Heart right ventricle (tissue), 16 donors: ENCODE measurements at regions not wholly inside any gene's neighbourhood (a gene's known extent, or its start where the extent isn't known, plus 50 kb on each side); places are given as distances from the start of the nearest gene placed in this dataset.

Experiments
- ATAC-seq, 8 donors: fragments of 200-7000 bp; cut with Tn5 transposase; one replicate each; pipeline ENCODE4 v1.9.1; 2020; ENCODE audit warnings: mild to moderate bottlenecking in 8 of 8, moderate library complexity in 8 of 8, moderate number of reproducible peaks in 1 of 8
- DNase-seq, 2 donors: peaks; one replicate each; pipeline ENCODE4 v3.0.0-alpha.2; 2020
- H3K27ac ChIP-seq, 10 donors: fragments of 200-600 bp; sonication (generic) in 2 of 10; one replicate each; pipeline versions ENCODE4 v1.5.0 to v1.8.0; 2020 to 2022; ENCODE audit warnings: mild to moderate bottlenecking in 3 of 10
- H3K27me3 ChIP-seq, 7 donors: fragments of 200-600 bp; one replicate each; pipeline ENCODE4 v1.8.0; 2021 to 2022; ENCODE audit warnings: mild to moderate bottlenecking in 2 of 7
- H3K36me3 ChIP-seq, 9 donors: fragments of 200-600 bp; sonication (generic) in 1 of 9; one replicate each; pipeline versions ENCODE4 v1.5.0 to v1.8.0; 2020 to 2022; ENCODE audit warnings: mild to moderate bottlenecking in 2 of 9
- H3K4me1 ChIP-seq, 9 donors: fragments of 200-600 bp; sonication (generic) in 1 of 9; one replicate each; pipeline versions ENCODE4 v1.5.0 to v1.8.0; 2020 to 2022; ENCODE audit warnings: mild to moderate bottlenecking in 4 of 9
- H3K4me3 ChIP-seq, 10 donors: fragments of 200-600 bp; sonication (generic) in 2 of 10; one replicate each; pipeline versions ENCODE4 v1.5.0 to v1.8.0; 2020 to 2022; ENCODE audit warnings: mild to moderate bottlenecking in 7 of 10, moderate library complexity in 2 of 10
- H3K9me3 ChIP-seq, 11 donors: fragments of 200-600 bp in 10 of 11; sonication (generic) in 2 of 11; one replicate each; pipeline versions ENCODE4 v1.5.0 to v1.8.0; 2013 to 2022; ENCODE audit warnings: mild to moderate bottlenecking in 2 of 11, control low read depth in 1 of 11, moderate library complexity in 1 of 11
- WGBS, 2 donors: extraction: QIAGEN DNeasy Blood & Tissue Kit; methylation state at CpG; one replicate each; pipeline ENCODE4 v1.1.7; 2013; ENCODE audit warnings: inconsistent platforms in 1 of 2; 5-methylcytosine and 5-hydroxymethylcytosine counted together
- intact Hi-C, 10 donors: fragments of 100-400 bp; cut with DNase I; formaldehyde crosslinking; loops; one replicate each; pipeline versions ENCODE4 v1.11.1 to v1.14.2; 2022
- TF ChIP-seq, protein P1 (sequence below), 9 donors: fragments of 200-600 bp; sonication (generic) in 2 of 9; IDR thresholded peaks; one replicate each; pipeline versions ENCODE4 v1.5.0 to v1.8.0; 2021 to 2022; ENCODE audit warnings: antibody characterized with exemption in 9 of 9, mild to moderate bottlenecking in 5 of 9, moderate library complexity in 1 of 9
- donor health status: Arrhythmogenic right ventricular cardiomyopathy.
- donor health status: ischemic (EF 13 %, LVEDD 7.1; RV severe dilation, severe dysfunction).
- donor health status: healthy with polysubstance abuse.
- donor health status: DM: no; HTN: yes; CAD: no.
- donor health status: DM: no; HTN: no; CAD: no.
- donor health status: ischemic (EF 25% LVEDD 6.9; RV normal size, moderate dysfunction).
- donor health status: ischemic (EF 25% LVEDD 5.7; RV mildly dilated, moderate dysfunction).
- donor health status: healthy.
- donor health status: DM: yes; HTN: yes; CAD: no.
- donor health status: Ischemic cardiomyopathy.
- donor health status: ischemic (EF 35%, LVEDD 5.7; RV mildly dilated, moderate dysfunction).
- donor health status: nonischemic (EF 11% LVEDD 7.7; RV severe dilation, severe dysfunction).
- donor health status: DM: yes; HTN: yes; CAD: no.
- donor health status: PGD.
- donor health status: ischemic (EF 29% LVEDD 5.4; RV normal size, mild dysfunction).
- donor health status: nonischemic (EF 23%, LVEDD 6.1; RV moderate dilation, normal function).

GRCh38 chr12:23333938-23334337 lies 615.5 kb downstream of the SOX5 start:
- Histone ChIP-seq H3K4me1 (no peaks in the 10 kb centered on the region), H3K27ac (no peak overlapping the region), H3K4me3 (no peak overlapping the region), H3K27me3 (no peaks in the 10 kb centered on the region), H3K9me3 (peaks cover 0 to 10% (median 0%) of the 10 kb centered on the region in 11 donors), H3K36me3 (no peaks in the 10 kb centered on the region)
- ATAC-seq (no peak), DNase-seq (no peak)
- 78 to 85% methylated on average over 2 of the region's 2 CpGs for WGBS, 2 donors
- TF ChIP-seq, protein P1, sequence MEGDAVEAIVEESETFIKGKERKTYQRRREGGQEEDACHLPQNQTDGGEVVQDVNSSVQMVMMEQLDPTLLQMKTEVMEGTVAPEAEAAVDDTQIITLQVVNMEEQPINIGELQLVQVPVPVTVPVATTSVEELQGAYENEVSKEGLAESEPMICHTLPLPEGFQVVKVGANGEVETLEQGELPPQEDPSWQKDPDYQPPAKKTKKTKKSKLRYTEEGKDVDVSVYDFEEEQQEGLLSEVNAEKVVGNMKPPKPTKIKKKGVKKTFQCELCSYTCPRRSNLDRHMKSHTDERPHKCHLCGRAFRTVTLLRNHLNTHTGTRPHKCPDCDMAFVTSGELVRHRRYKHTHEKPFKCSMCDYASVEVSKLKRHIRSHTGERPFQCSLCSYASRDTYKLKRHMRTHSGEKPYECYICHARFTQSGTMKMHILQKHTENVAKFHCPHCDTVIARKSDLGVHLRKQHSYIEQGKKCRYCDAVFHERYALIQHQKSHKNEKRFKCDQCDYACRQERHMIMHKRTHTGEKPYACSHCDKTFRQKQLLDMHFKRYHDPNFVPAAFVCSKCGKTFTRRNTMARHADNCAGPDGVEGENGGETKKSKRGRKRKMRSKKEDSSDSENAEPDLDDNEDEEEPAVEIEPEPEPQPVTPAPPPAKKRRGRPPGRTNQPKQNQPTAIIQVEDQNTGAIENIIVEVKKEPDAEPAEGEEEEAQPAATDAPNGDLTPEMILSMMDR (IDR thresholded peaks at IDR 0.05) = no peak
- intact Hi-C loops = no loop called here

DNA sequence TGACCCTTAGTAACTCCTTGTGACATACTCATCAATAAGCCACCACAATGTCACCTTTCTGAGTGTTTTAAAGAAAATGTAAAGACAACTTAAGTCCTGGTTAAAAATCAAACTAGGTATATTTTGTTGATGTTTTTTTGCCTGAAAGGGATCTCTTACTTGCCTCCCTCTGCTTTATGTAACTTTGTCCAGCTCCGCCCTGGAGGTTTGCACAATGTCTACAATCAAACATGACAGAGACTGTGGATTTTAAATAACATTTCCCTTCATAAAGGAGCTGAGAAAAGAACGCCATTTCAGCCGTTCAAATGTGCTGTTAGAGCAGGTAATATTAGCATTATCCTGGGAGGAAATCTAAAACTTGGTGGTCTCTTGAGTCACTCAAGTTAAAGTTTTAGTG lies 613.9 kb downstream of the SOX5 start:
- Histone ChIP-seq H3K36me3 (no peaks in the 10 kb centered on the region), H3K27ac (no peak overlapping the region), H3K4me1 (no peaks in the 10 kb centered on the region), H3K9me3 (no peaks in the 10 kb centered on the region), H3K27me3 (no peaks in the 10 kb centered on the region), H3K4me3 (no peak overlapping the region)
- TF ChIP-seq, protein P1 (IDR thresholded peaks at IDR 0.05) = no peak
- 81 to 85% methylated on average over 3 of the region's 3 CpGs for WGBS, 2 donors
- ATAC-seq (no peak), DNase-seq (no peak)
- intact Hi-C loops = no loop called here

DNA sequence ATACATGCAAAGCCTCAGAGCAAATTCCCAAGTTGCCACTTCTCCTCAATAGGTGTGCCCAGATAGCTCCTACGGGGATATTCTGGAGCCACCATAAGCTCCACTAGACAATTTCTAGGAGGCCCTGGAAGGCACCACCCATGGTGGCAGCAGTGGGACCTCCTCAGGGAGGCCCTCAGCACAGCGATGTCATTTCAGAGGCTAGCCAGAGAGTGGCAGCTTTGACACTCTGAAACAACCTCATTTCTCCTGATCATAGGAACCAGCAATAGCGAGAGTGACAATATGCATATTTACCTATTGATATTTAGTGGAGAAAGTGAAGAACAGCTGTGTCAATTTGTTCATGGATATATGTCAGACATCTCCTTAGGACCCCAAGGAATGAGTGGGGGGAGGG lies 612.3 kb downstream of the SOX5 start:
- intact Hi-C loops = no loop called here
- H3K4me3 ChIP-seq = no peak overlapping the region
- no peak for DNase-seq
- TF ChIP-seq, protein P1 (IDR thresholded peaks at IDR 0.05) = no peak
- no peaks in the 10 kb centered on the region for H3K36me3 ChIP-seq
- H3K9me3 ChIP-seq = no peaks in the 10 kb centered on the region
- no peaks in the 10 kb centered on the region for H3K27me3 ChIP-seq
- no peak for ATAC-seq
- no peaks in the 10 kb centered on the region for H3K4me1 ChIP-seq
- H3K27ac ChIP-seq = no peak overlapping the region
- WGBS, 2 donors = 84 to 89% methylated on average over 3 of the region's 3 CpGs

- Histone ChIP-seq H3K4me3 (no peak overlapping the region), H3K36me3 (no peaks in the 10 kb centered on the region), H3K27ac (no peak overlapping the region), H3K9me3 (peaks cover 0 to 8% (median 0%) of the 10 kb centered on the region in 11 donors), H3K27me3 (no peaks in the 10 kb centered on the region), H3K4me1 (no peaks in the 10 kb centered on the region)
- WGBS, 2 donors = 41 to 47% methylated on average over 1 of the region's 1 CpG
- ATAC-seq (no peak), DNase-seq (no peak)
- TF ChIP-seq, protein P1 (IDR thresholded peaks at IDR 0.05) = no peak
- intact Hi-C loops = no loop called here
These were observed 609.1 kb downstream of the SOX5 start for GRCh38 chr12:23340351-23340750.

GRCh38 chr12:23342407-23342806 lies 607.1 kb downstream of the SOX5 start:
- intact Hi-C loops = no loop called here
- no peak overlapping the region for H3K4me3 ChIP-seq
- H3K27me3 ChIP-seq = no peaks in the 10 kb centered on the region
- DNase-seq = no peak
- peaks cover 0 to 8% (median 0%) of the 10 kb centered on the region in 11 donors for H3K9me3 ChIP-seq
- ATAC-seq = no peak
- H3K27ac ChIP-seq = no peak overlapping the region
- no peaks in the 10 kb centered on the region for H3K36me3 ChIP-seq
- H3K4me1 ChIP-seq = no peaks in the 10 kb centered on the region
- TF ChIP-seq, protein P1 (IDR thresholded peaks at IDR 0.05) = no peak
- 86 to 87% methylated on average over 1 of the region's 1 CpG for WGBS, 2 donors
